Glutamatergic neuron (in vitro differentiated cells): ENCODE measurements at regions not wholly inside any gene's neighbourhood (a gene's known extent, or its start where the extent isn't known, plus 50 kb on each side); places are given as distances from the start of the nearest gene placed in this dataset.
A peak's percentile ranks its signal among the peaks of the same experiment; 100 is the strongest.

ENCODE experiments used
- DNase-seq: peaks from one replicate; pipeline ENCODE4 v3.0.0; 2022
- H3K27ac Mint-ChIP-seq: one replicate; pipeline ENCODE4 v1.8.0; 2020; ENCODE audit warnings: mild to moderate bottlenecking, mixed read lengths, inconsistent platforms; ENCODE audit not compliant: unreplicated experiment
- H3K27me3 Mint-ChIP-seq: one replicate; pipeline ENCODE4 v1.8.0; 2020; ENCODE audit warnings: mild to moderate bottlenecking, moderate library complexity, mixed read lengths, inconsistent platforms; ENCODE audit not compliant: unreplicated experiment
- H3K36me3 Mint-ChIP-seq: one replicate; pipeline ENCODE4 v1.8.0; 2020; ENCODE audit warnings: mild to moderate bottlenecking, mixed read lengths, inconsistent platforms; ENCODE audit not compliant: unreplicated experiment
- H3K4me1 Mint-ChIP-seq: one replicate; pipeline ENCODE4 v1.8.0; 2020; ENCODE audit warnings: mild to moderate bottlenecking, low read depth, mixed read lengths, inconsistent platforms; ENCODE audit not compliant: unreplicated experiment
- H3K4me3 Mint-ChIP-seq: one replicate; pipeline ENCODE4 v1.8.0; 2020; ENCODE audit warnings: mild to moderate bottlenecking, mixed read lengths, inconsistent platforms; ENCODE audit not compliant: unreplicated experiment
- H3K9me3 Mint-ChIP-seq: one replicate; pipeline ENCODE4 v1.8.0; 2020; ENCODE audit warnings: mild to moderate bottlenecking, moderate library complexity, mixed read lengths, inconsistent platforms; ENCODE audit not compliant: unreplicated experiment
- TF ChIP-seq, protein P1 (sequence below): fragments of 200-600 bp; sonication (generic); IDR thresholded peaks from one replicate; pipeline ENCODE4 v1.5.0; 2021; ENCODE audit not compliant: partially characterized antibody, unreplicated experiment

DNA sequence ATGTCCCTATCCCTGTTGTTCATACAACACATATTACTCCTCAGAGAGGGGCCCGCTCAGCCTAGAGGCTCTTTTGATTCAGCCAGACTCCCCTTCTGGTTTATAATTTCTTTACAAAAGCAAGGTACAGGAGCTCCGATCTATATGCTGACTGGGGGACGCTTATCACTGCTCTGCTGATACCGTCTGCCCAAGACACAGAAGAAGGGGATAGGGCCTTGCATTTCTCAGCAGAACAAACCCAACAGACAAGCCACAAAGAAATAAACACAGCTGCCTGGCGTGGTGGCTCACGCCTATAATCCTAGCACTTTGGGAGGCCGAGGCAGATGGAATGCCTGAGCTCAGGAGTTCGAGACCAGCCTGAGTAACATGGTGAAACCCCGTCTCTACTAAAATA is 109.9 kb upstream of the AKIP1 start:
- Mint-ChIP-seq H3K4me1 (peaks cover 7% of the 10 kb centered on the region), H3K4me3 (no peak overlapping the region), H3K27me3 (peaks cover 2% of the 10 kb centered on the region), H3K36me3 (no peaks in the 10 kb centered on the region), H3K27ac (no peak overlapping the region), H3K9me3 (peaks cover 1% of the 10 kb centered on the region)
- TF ChIP-seq, protein P1, sequence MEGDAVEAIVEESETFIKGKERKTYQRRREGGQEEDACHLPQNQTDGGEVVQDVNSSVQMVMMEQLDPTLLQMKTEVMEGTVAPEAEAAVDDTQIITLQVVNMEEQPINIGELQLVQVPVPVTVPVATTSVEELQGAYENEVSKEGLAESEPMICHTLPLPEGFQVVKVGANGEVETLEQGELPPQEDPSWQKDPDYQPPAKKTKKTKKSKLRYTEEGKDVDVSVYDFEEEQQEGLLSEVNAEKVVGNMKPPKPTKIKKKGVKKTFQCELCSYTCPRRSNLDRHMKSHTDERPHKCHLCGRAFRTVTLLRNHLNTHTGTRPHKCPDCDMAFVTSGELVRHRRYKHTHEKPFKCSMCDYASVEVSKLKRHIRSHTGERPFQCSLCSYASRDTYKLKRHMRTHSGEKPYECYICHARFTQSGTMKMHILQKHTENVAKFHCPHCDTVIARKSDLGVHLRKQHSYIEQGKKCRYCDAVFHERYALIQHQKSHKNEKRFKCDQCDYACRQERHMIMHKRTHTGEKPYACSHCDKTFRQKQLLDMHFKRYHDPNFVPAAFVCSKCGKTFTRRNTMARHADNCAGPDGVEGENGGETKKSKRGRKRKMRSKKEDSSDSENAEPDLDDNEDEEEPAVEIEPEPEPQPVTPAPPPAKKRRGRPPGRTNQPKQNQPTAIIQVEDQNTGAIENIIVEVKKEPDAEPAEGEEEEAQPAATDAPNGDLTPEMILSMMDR = no peak
- DNase-seq = no peak

DNA sequence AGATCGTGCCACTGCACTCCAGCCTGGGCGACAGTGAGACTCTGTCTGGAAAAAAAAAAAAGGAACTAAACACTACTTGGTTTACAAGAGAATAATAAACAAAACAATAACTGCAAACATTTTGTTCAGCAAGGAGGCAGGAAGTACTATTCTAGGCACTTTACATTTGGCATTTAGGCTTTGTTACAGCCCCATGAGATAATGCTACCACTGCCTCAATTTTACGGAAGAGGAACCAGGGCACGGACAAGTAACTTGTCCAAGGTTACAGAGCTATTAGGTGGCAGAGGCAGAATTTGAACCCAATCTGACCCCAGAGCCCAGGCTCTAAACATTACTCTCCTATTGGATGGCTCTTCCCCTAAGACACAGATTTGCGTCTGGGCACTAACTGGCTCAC is 108.7 kb upstream of the AKIP1 start:
- no peaks in the 10 kb centered on the region for H3K9me3 Mint-ChIP-seq
- H3K27ac Mint-ChIP-seq = no peak overlapping the region
- H3K4me3 Mint-ChIP-seq = no peak overlapping the region
- no peaks in the 10 kb centered on the region for H3K27me3 Mint-ChIP-seq
- TF ChIP-seq, protein P1 = no peak
- DNase-seq = no peak
- H3K4me1 Mint-ChIP-seq = peaks cover 18% of the 10 kb centered on the region
- no peaks in the 10 kb centered on the region for H3K36me3 Mint-ChIP-seq

DNA sequence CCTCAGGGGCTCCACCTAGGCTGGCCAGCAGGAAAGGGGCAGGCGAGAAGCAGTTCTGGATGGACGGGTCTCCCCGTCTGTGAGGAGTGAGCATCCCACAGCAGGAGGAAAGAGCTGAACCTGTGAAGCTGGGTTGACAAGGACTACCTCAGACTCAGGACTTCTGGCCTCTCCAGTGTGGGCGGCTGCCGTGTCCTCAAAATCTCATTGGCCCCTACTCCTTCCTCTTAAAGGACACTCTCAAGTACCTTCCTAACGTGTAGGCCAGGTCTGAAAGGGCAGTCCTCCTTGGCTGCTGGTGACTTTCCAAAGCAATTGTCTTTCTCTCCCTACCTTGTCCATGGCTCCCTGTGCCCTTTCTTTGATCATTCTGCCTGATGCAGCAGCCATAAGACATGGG is 107.0 kb upstream of the AKIP1 start:
- TF ChIP-seq, protein P1 = no peak
- no peak for DNase-seq
- Mint-ChIP-seq H3K9me3 (no peaks in the 10 kb centered on the region), H3K4me3 (no peak overlapping the region), H3K27me3 (no peaks in the 10 kb centered on the region), H3K27ac (no peak overlapping the region), H3K36me3 (no peaks in the 10 kb centered on the region), H3K4me1 (peaks cover 32% of the 10 kb centered on the region)

DNA sequence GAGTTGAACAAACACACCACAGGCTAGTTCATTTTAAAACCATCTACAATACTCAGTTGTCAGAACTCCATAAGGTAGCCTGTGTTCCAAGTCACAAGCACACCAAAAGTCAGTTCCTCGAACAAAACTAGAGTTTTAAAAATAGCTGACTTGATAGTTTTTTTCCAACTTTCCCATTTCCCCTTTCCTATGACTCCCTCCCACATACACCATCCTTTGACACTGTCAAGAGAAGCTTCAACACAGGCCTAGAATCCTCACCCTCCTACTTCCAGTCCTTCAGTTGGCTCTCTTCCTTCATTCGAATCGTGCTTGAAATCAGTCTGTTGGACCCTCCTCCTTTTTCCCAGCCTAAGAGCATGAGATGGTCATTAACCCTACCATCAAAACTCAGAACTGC is 105.7 kb upstream of the AKIP1 start:
- no peak for DNase-seq
- Mint-ChIP-seq H3K9me3 (peaks cover 3% of the 10 kb centered on the region), H3K36me3 (no peaks in the 10 kb centered on the region), H3K27ac (no peak overlapping the region), H3K4me1 (peaks cover 42% of the 10 kb centered on the region), H3K27me3 (no peaks in the 10 kb centered on the region), H3K4me3 (no peak overlapping the region)
- TF ChIP-seq, protein P1 = no peak

DNA sequence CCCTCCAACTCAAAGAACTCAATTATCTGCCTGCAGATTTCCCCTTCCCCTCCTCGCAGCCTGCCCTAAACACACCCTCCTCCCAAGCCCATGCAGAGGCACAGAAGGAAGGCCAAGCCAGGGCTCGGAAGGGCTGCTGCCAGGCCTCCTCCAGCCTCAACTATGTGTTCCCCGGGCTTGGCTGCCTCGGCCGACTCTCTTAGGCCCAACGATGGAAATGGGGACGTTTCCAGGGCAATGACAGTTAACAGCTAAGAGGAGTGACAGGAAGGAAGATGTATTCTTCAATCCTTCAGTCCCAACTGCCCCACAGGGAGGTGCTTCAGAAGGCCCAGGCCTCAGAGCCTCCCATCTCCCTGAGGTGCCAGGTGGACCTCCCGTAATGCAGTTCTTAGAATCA is 104.0 kb upstream of the AKIP1 start:
- no peak for DNase-seq
- Mint-ChIP-seq H3K4me1 (peaks cover 50% of the 10 kb centered on the region), H3K9me3 (peaks cover 5% of the 10 kb centered on the region), H3K4me3 (peak overlapping the region; percentile 70), H3K27ac (peak overlapping the region; percentile 67), H3K36me3 (no peaks in the 10 kb centered on the region), H3K27me3 (no peaks in the 10 kb centered on the region)
- TF ChIP-seq, protein P1 = no peak
